ENCODE measurements at regions not wholly inside any gene's neighbourhood (a gene's known extent, or its start where the extent isn't known, plus 50 kb on each side); places are given as distances from the start of the nearest gene placed in this dataset.
A peak's percentile ranks its signal among the peaks of the same experiment; 100 is the strongest.
"Not testable (repeated sequence)": the region's sequence is repeated elsewhere in the genome, so short reads cannot be mapped to it uniquely, and the experiment has no call there.

GRCh38 chr17:77287432-77288068 lies 146.8 kb downstream of the SEC14L1 start:
- no peak for DNase-seq (ENCODE audit: low spot score)
- intact Hi-C loops (cut with DNase I), result no loop called here

GRCh38 chr17:77288115-77288619 lies 147.4 kb downstream of the SEC14L1 start:
- DNase-seq (ENCODE audit: low spot score), result no peak
- intact Hi-C loops (cut with DNase I), result no loop called here

- intact Hi-C loops (cut with DNase I); DNase-seq (ENCODE audit: low spot score): not testable (repeated sequence)
These were observed 150.2 kb downstream of the SEC14L1 start for GRCh38 chr17:77290759-77291558.

- intact Hi-C loops (cut with DNase I), result no loop called here
- DNase-seq (ENCODE audit: low spot score), result no peak
These were observed 151.0 kb downstream of the SEC14L1 start for GRCh38 chr17:77291591-77292386.

GRCh38 chr17:77294761-77295160 lies 154.0 kb downstream of the SEC14L1 start:
- intact Hi-C loops (cut with DNase I), result loop anchor here in 1 of 2 donors (5.0 kb wide), 2 partner anchors 968 to 1143 kb away; no protein-coding TSS in a partner anchor

GRCh38 chr17:77295241-77295853 lies 154.6 kb downstream of the SEC14L1 start:
- no peak for DNase-seq (ENCODE audit: low spot score)
- intact Hi-C loops (cut with DNase I), result loop anchor here in 1 of 2 donors (5.0 kb wide), 2 partner anchors 967 to 1142 kb away; no protein-coding TSS in a partner anchor

More at GRCh38 chr17:77294761-77295160, 154.0 kb downstream of the SEC14L1 start:
- DNase-seq (ENCODE audit: low spot score), result no peak

GRCh38 chr17:77296769-77297409 lies 156.1 kb downstream of the SEC14L1 start:
- intact Hi-C loops (cut with DNase I), result loop anchor here in 1 of 2 donors (5.0 kb wide), 2 partner anchors 965 to 1140 kb away; no protein-coding TSS in a partner anchor
- no peak for DNase-seq (ENCODE audit: low spot score)

GRCh38 chr17:77297693-77298666 lies 157.2 kb downstream of the SEC14L1 start:
- DNase-seq (ENCODE audit: low spot score), result no peak
- intact Hi-C loops (cut with DNase I), result loop anchor here in 1 of 2 donors (5.0 kb wide), 2 partner anchors 964 to 1139 kb away; no protein-coding TSS in a partner anchor

GRCh38 chr17:77298811-77299210 lies 158.0 kb downstream of the SEC14L1 start:
- DNase-seq (ENCODE audit: low spot score), result no peak
- intact Hi-C loops (cut with DNase I), result loop anchor here in 1 of 2 donors (5.0 kb wide), 2 partner anchors 963 to 1138 kb away; no protein-coding TSS in a partner anchor

GRCh38 chr17:77299256-77300015 lies 158.7 kb downstream of the SEC14L1 start:
- intact Hi-C loops (cut with DNase I), result loop anchor here in 1 of 2 donors (5.0 kb wide), 2 partner anchors 963 to 1138 kb away; no protein-coding TSS in a partner anchor
- DNase-seq (ENCODE audit: low spot score), result peak; percentile 62

- intact Hi-C loops (cut with DNase I), result no loop called here
- DNase-seq (ENCODE audit: low spot score), result no peak
These were observed 159.4 kb downstream of the SEC14L1 start for GRCh38 chr17:77300016-77300686.

GRCh38 chr17:77301694-77302266 lies 161.0 kb downstream of the SEC14L1 start:
- intact Hi-C loops (cut with DNase I), result no loop called here

GRCh38 chr17:77302682-77303081 lies 161.9 kb downstream of the SEC14L1 start:
- intact Hi-C loops (cut with DNase I), result no loop called here
- no peak for DNase-seq (ENCODE audit: low spot score)

More at GRCh38 chr17:77301694-77302266, 161.0 kb downstream of the SEC14L1 start:
- DNase-seq (ENCODE audit: low spot score), result no peak

GRCh38 chr17:77303620-77304019 lies 162.9 kb downstream of the SEC14L1 start:
- intact Hi-C loops (cut with DNase I), result no loop called here
- DNase-seq (ENCODE audit: low spot score), result no peak

GRCh38 chr17:77304051-77304745 lies 163.4 kb downstream of the SEC14L1 start:
- intact Hi-C loops (cut with DNase I), result no loop called here
- peak; percentile 70 for DNase-seq (ENCODE audit: low spot score)
